Liver (tissue), 8 donors: ENCODE measurements at regions not wholly inside any gene's neighbourhood (a gene's known extent, or its start where the extent isn't known, plus 50 kb on each side); places are given as distances from the start of the nearest gene placed in this dataset.
"Not testable (repeated sequence)": the region's sequence is repeated elsewhere in the genome, so short reads cannot be mapped to it uniquely, and the experiment has no call there.

ENCODE experiments used
- DNase-seq: peaks from one replicate; pipeline ENCODE4 v3.0.0-alpha.2; 2017; ENCODE audit warnings: low spot score
- H3K27ac ChIP-seq, 2 donors: one replicate each; pipeline ENCODE4 v1.7.0; 2013; ENCODE audit warnings: inconsistent platforms in 2 of 2, low read length in 2 of 2, control low read depth in 1 of 2, low read depth in 1 of 2, mild to moderate bottlenecking in 1 of 2
- H3K27me3 ChIP-seq, 4 donors: one replicate each; pipeline versions ENCODE4 v1.6.1 to v1.7.0; 2013; ENCODE audit warnings: low read length in 3 of 4, inconsistent platforms in 1 of 4, mild to moderate bottlenecking in 1 of 4, moderate library complexity in 1 of 4; ENCODE audit not compliant: control insufficient read depth in 4 of 4, insufficient read depth in 4 of 4
- H3K36me3 ChIP-seq, 4 donors: one replicate each; pipeline versions ENCODE4 v1.6.1 to v1.7.0; 2013; ENCODE audit warnings: low read length in 3 of 4, mild to moderate bottlenecking in 3 of 4, low read depth in 1 of 4, moderate library complexity in 1 of 4; ENCODE audit not compliant: control insufficient read depth in 4 of 4, insufficient read depth in 3 of 4
- H3K4me1 ChIP-seq, 4 donors: one replicate each; pipeline versions ENCODE4 v1.6.1 to v1.7.0; 2013; ENCODE audit warnings: low read length in 3 of 4, mild to moderate bottlenecking in 3 of 4, moderate library complexity in 1 of 4; ENCODE audit not compliant: control insufficient read depth in 4 of 4, insufficient read depth in 4 of 4
- H3K4me3 ChIP-seq, 3 donors: one replicate each; pipeline versions ENCODE4 v1.6.1 to v1.7.0; 2013; ENCODE audit warnings: low read length in 3 of 3, control low read depth in 1 of 3, low read depth in 1 of 3, mild to moderate bottlenecking in 1 of 3
- H3K9ac ChIP-seq, 2 donors: one replicate each; pipeline ENCODE4 v1.7.0; 2013; ENCODE audit warnings: low read length in 2 of 2, mild to moderate bottlenecking in 2 of 2, moderate library complexity in 2 of 2, control low read depth in 1 of 2, low read depth in 1 of 2
- H3K9me3 ChIP-seq, 4 donors: one replicate each; pipeline versions ENCODE4 v1.6.1 to v1.7.0; 2013; ENCODE audit warnings: low read length in 3 of 4; ENCODE audit not compliant: control insufficient read depth in 4 of 4
- ATF3 ChIP-seq: IDR thresholded peaks from 2 replicates; pipeline ENCODE4 v1.6.1; 2016; ENCODE audit warnings: antibody characterized with exemption
- CTCF ChIP-seq: fragments of 150-350 bp; IDR thresholded peaks from 2 replicates; pipeline ENCODE4 v1.5.1; 2017; ENCODE audit warnings: improper control_type of control experiment, low read depth, low read length; ENCODE audit not compliant: missing input control
- FOXA2 ChIP-seq: IDR thresholded peaks from 2 replicates; pipeline ENCODE4 v1.6.1; 2016; ENCODE audit warnings: antibody characterized with exemption
- GABPA ChIP-seq, 2 donors: IDR thresholded peaks in 1 of 2; conservative IDR thresholded peaks in 1 of 2; 2 replicates each; pipeline ENCODE4 v1.6.1; 2016; ENCODE audit warnings: antibody characterized with exemption in 2 of 2, mild to moderate bottlenecking in 1 of 2, moderate library complexity in 1 of 2
- HNF4G ChIP-seq: IDR thresholded peaks from 2 replicates; pipeline ENCODE4 v1.6.1; 2016; ENCODE audit warnings: antibody characterized with exemption
- JUND ChIP-seq, 2 donors: IDR thresholded peaks; 2 replicates each; pipeline ENCODE4 v1.6.1; 2016; ENCODE audit warnings: antibody characterized with exemption in 2 of 2
- MAX ChIP-seq: IDR thresholded peaks from 2 replicates; pipeline ENCODE4 v1.6.1; 2016; ENCODE audit warnings: antibody characterized with exemption
- NR2F2 ChIP-seq: IDR thresholded peaks from 2 replicates; pipeline ENCODE4 v1.6.1; 2016; ENCODE audit warnings: antibody characterized with exemption
- RAD21 ChIP-seq, 2 donors: IDR thresholded peaks; 2 replicates each; pipeline ENCODE4 v1.6.1; 2016; ENCODE audit warnings: antibody characterized with exemption in 2 of 2, mild to moderate bottlenecking in 2 of 2
- REST ChIP-seq: IDR thresholded peaks from 2 replicates; pipeline ENCODE4 v1.6.1; 2016; ENCODE audit warnings: antibody characterized with exemption, mild to moderate bottlenecking
- RXRA ChIP-seq, 2 donors: IDR thresholded peaks; 2 replicates each; pipeline ENCODE4 v1.6.1; 2017 to 2018; ENCODE audit warnings: antibody characterized with exemption in 2 of 2, mild to moderate bottlenecking in 1 of 2
- SP1 ChIP-seq: IDR thresholded peaks from 2 replicates; pipeline ENCODE4 v1.6.1; 2018; ENCODE audit warnings: antibody characterized with exemption, mild to moderate bottlenecking
- TAF1 ChIP-seq: conservative IDR thresholded peaks from 2 replicates; pipeline ENCODE4 v1.6.1; 2016; ENCODE audit warnings: antibody characterized with exemption, mild to moderate bottlenecking
- YY1 ChIP-seq: IDR thresholded peaks from 2 replicates; pipeline ENCODE4 v1.6.1; 2016; ENCODE audit warnings: antibody characterized with exemption, mild to moderate bottlenecking
- ZBTB33 ChIP-seq: IDR thresholded peaks from 2 replicates; pipeline ENCODE4 v1.6.1; 2016; ENCODE audit warnings: antibody characterized with exemption
- WGBS: extraction: QIAGEN DNeasy Blood & Tissue Kit; methylation state at CpG from one replicate; pipeline ENCODE4 v1.1.7; 2013; 5-methylcytosine and 5-hydroxymethylcytosine counted together
- donor health status: healthy.
- donor health status: healthy.
- donor health status: healthy.
- donor health status: healthy.
- donor health status: healthy.

- not testable (repeated sequence) for DNase-seq
- 50% methylated on average over 3 of the region's 3 CpGs for WGBS
Observed at GRCh38 chr21:20502915-20503314, 495.3 kb upstream of the NCAM2 start.

GRCh38 chr21:20507783-20508182 lies 490.4 kb upstream of the NCAM2 start:
- TF ChIP-seq TAF1 = no peak
- TF ChIP-seq RAD21 (IDR thresholded peaks at IDR 0.05) = no peak
- TF ChIP-seq NR2F2 = no peak
- TF ChIP-seq RXRA (IDR thresholded peaks at IDR 0.05) = no peak
- no peak for TF ChIP-seq HNF4G
- no peak for TF ChIP-seq SP1
- DNase-seq = no peak
- WGBS = 84% methylated on average over 5 of the region's 5 CpGs
- Histone ChIP-seq H3K9me3 (peaks cover 0 to 9% (median 1%) of the 10 kb centered on the region in 4 donors), H3K9ac (no peak overlapping the region), H3K27me3 (no peaks in the 10 kb centered on the region), H3K4me1 (no peaks in the 10 kb centered on the region), H3K27ac (no peak overlapping the region), H3K4me3 (no peak overlapping the region), H3K36me3 (no peaks in the 10 kb centered on the region)

More at GRCh38 chr21:20502915-20503314, 495.3 kb upstream of the NCAM2 start:
- H3K27ac ChIP-seq, H3K27me3 ChIP-seq, H3K4me1 ChIP-seq, H3K4me3 ChIP-seq, H3K36me3 ChIP-seq, H3K9ac ChIP-seq: not testable (repeated sequence)
- peaks cover 2 to 15% (median 3%) of the 10 kb centered on the region in 4 donors for H3K9me3 ChIP-seq

- Histone ChIP-seq H3K9ac (no peak overlapping the region), H3K4me3 (no peak overlapping the region), H3K27ac (no peak overlapping the region), H3K27me3 (no peaks in the 10 kb centered on the region), H3K36me3 (no peaks in the 10 kb centered on the region), H3K9me3 (no peaks in the 10 kb centered on the region), H3K4me1 (peaks cover 0 to 2% (median 0%) of the 10 kb centered on the region in 4 donors)
- TF ChIP-seq MAX = no peak
- no peak for TF ChIP-seq ATF3
- TF ChIP-seq YY1 = no peak
- no peak for TF ChIP-seq ZBTB33
- TF ChIP-seq CTCF = no peak
- TF ChIP-seq GABPA (IDR thresholded peaks at IDR 0.05 in 1 of 2, conservative IDR thresholded peaks at IDR 0.05 in 1 of 2) = no peak
- no peak for TF ChIP-seq NR2F2
- TF ChIP-seq RAD21 (IDR thresholded peaks at IDR 0.05) = no peak
- TF ChIP-seq FOXA2 = no peak
- no peak for TF ChIP-seq RXRA (IDR thresholded peaks at IDR 0.05)
- TF ChIP-seq SP1 = no peak
- no peak for TF ChIP-seq REST
- TF ChIP-seq TAF1 = no peak
- no peak for TF ChIP-seq JUND (IDR thresholded peaks at IDR 0.05)
- 52% methylated on average over 4 of the region's 4 CpGs for WGBS
- no peak for DNase-seq
Observed at GRCh38 chr21:20511216-20511880, 486.9 kb upstream of the NCAM2 start.
